Stomach (tissue), 4 donors: ENCODE measurements at regions not wholly inside any gene's neighbourhood (a gene's known extent, or its start where the extent isn't known, plus 50 kb on each side); places are given as distances from the start of the nearest gene placed in this dataset.

Source experiments
- POLR2AphosphoS5 ChIP-seq, 3 donors: sonication (generic); formaldehyde crosslinking; IDR thresholded peaks; one replicate each; pipeline ENCODE4 v1.6.1; 2016; ENCODE audit warnings: antibody characterized with exemption in 3 of 3
- TF ChIP-seq, protein P1 (sequence below), 7 experiments: fragments of 450-650 bp in 4 of 7; fragments of 200-600 bp in 3 of 7; sonication (generic) in 3 of 7; IDR thresholded peaks; one replicate each; pipeline ENCODE4 v1.5.1; 2016 to 2019; ENCODE audit warnings: antibody characterized with exemption in 7 of 7, control low read depth in 2 of 7, mild to moderate bottlenecking in 1 of 7

DNA sequence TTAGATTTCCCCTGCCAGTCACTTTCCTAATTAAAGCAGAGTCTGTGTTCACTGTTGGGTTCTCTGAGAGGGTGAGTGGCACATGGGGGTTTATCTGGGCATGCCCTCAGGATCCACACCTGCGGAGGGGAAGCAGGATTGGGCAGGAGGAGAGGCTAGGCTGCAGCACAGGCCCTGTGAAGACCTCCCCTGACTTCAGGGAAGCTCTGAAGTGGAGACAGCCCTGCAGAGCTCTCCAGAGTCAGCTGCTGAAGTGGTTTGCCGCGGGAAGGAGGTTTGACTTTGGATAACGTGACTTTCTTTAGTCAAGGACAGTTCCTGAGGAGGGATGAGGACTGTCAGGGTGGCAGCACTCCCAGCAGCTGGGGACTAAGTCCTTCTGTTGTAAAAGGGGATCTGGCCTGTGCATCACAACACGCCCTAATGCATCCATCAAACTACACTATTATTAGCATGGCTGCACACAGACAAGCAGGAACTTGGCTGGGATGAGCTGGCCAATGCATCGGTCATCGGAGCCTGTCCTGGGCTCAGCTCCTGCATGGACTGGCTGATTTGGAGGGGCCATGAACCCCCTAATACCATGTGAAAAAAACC lies 50.9 kb upstream of the LEP start:
- TF ChIP-seq, protein P1, sequence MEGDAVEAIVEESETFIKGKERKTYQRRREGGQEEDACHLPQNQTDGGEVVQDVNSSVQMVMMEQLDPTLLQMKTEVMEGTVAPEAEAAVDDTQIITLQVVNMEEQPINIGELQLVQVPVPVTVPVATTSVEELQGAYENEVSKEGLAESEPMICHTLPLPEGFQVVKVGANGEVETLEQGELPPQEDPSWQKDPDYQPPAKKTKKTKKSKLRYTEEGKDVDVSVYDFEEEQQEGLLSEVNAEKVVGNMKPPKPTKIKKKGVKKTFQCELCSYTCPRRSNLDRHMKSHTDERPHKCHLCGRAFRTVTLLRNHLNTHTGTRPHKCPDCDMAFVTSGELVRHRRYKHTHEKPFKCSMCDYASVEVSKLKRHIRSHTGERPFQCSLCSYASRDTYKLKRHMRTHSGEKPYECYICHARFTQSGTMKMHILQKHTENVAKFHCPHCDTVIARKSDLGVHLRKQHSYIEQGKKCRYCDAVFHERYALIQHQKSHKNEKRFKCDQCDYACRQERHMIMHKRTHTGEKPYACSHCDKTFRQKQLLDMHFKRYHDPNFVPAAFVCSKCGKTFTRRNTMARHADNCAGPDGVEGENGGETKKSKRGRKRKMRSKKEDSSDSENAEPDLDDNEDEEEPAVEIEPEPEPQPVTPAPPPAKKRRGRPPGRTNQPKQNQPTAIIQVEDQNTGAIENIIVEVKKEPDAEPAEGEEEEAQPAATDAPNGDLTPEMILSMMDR (IDR thresholded peaks at IDR 0.05): no peak
- no peak for TF ChIP-seq POLR2AphosphoS5 (IDR thresholded peaks at IDR 0.05)
